ENCODE measurements at regions not wholly inside any gene's neighbourhood (a gene's known extent, or its start where the extent isn't known, plus 50 kb on each side); places are given as distances from the start of the nearest gene placed in this dataset.

DNA sequence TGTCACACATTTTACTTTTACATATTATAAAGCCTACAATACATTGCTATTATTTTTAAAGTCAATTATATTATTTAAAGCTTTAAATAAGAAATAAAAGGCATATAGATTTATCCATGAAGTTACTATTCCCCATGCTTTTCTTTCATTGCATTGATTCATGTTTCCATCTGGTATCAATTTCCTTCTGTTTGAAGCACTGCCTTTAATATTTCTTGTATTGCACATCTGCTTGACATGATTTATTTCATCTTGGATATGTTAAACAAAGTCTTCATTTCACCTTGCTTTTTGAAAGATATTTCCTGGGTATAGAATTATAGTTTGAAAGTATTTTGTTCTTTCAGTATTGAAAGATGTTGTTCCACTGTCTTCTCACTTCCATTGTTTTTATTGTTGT, 174.3 kb upstream of the MBNL1 start:
- TF ChIP-seq ZFP30 (CRISPR knock-in tag; IDR thresholded peaks at IDR 0.05), result no peak
- TF ChIP-seq GLIS3 (CRISPR knock-in tag; IDR thresholded peaks at IDR 0.05), result no peak
- no peak for TF ChIP-seq ISL1 (CRISPR knock-in tag; IDR thresholded peaks at IDR 0.05)
- TF ChIP-seq ZNF565 (CRISPR knock-in tag; conservative IDR thresholded peaks at IDR 0.05; ENCODE audit: low read depth), result no peak
- no peak for TF ChIP-seq ZC3H10 (CRISPR knock-in tag; IDR thresholded peaks at IDR 0.05)
- no peak for TF ChIP-seq TCF4 (CRISPR knock-in tag; IDR thresholded peaks at IDR 0.05; ENCODE audit: borderline replicate concordance)
- no peak for TF ChIP-seq ZFP3 (CRISPR knock-in tag; IDR thresholded peaks at IDR 0.05)
- no peak for TF ChIP-seq RARB (CRISPR knock-in tag; IDR thresholded peaks at IDR 0.05)
- no peak for TF ChIP-seq TSHZ2 (CRISPR knock-in tag; IDR thresholded peaks at IDR 0.05)
- no peak for TF ChIP-seq TOX (CRISPR knock-in tag; IDR thresholded peaks at IDR 0.05; ENCODE audit: borderline replicate concordance)
- TF ChIP-seq ARNTL (CRISPR knock-in tag; IDR thresholded peaks at IDR 0.05; ENCODE audit: borderline replicate concordance, low read depth), result no peak
